ENCODE measurements at regions not wholly inside any gene's neighbourhood (a gene's known extent, or its start where the extent isn't known, plus 50 kb on each side); places are given as distances from the start of the nearest gene placed in this dataset.

GRCh38 chr5:1748271-1748670 is 51.4 kb downstream of the MRPL36 start:
- Histone ChIP-seq H3K27me3 (ENCODE audit: control insufficient read depth in 1 of 2, insufficient read depth in 2 of 2, low read length in 2 of 2) (no peaks in the 10 kb centered on the region), H3K9me3 (ENCODE audit: control insufficient read depth in 2 of 2, insufficient read depth in 1 of 2, low read depth in 1 of 2, low read length in 1 of 2) (peaks cover 0 to 7% of the 10 kb centered on the region in 2 donors)
- WGBS, 2 donors: 88 to 89% methylated on average over 12 of the region's 12 CpGs

GRCh38 chr5:1747803-1748085 is 51.9 kb downstream of the MRPL36 start:
- no peak overlapping the region for H3K4me3 ChIP-seq (ENCODE audit: low read depth in 1 of 2, low read length in 2 of 2)
- 86 to 87% methylated on average over 5 of the region's 5 CpGs for WGBS, 2 donors

More at GRCh38 chr5:1748271-1748670, 51.4 kb downstream of the MRPL36 start:
- no peaks in the 10 kb centered on the region for H3K4me1 ChIP-seq (ENCODE audit: control insufficient read depth in 2 of 2, insufficient read depth in 2 of 2, low read length in 1 of 2)
- H3K36me3 ChIP-seq (ENCODE audit: control insufficient read depth in 2 of 2, insufficient read depth in 2 of 2, low read length in 1 of 2): no peaks in the 10 kb centered on the region
- H3K4me3 ChIP-seq (ENCODE audit: low read depth in 1 of 2, low read length in 2 of 2): no peak overlapping the region
- H3K27ac ChIP-seq (ENCODE audit: low read depth in 2 of 2, low read length in 1 of 2): no peak overlapping the region

GRCh38 chr5:1747079-1747802 is 52.4 kb downstream of the MRPL36 start:
- WGBS, 2 donors: 83% methylated on average over 24 of the region's 24 CpGs
- H3K27me3 ChIP-seq (ENCODE audit: control insufficient read depth in 1 of 2, insufficient read depth in 2 of 2, low read length in 2 of 2): no peaks in the 10 kb centered on the region

More at GRCh38 chr5:1747803-1748085, 51.9 kb downstream of the MRPL36 start:
- Histone ChIP-seq H3K4me1 (ENCODE audit: control insufficient read depth in 2 of 2, insufficient read depth in 2 of 2, low read length in 1 of 2) (no peaks in the 10 kb centered on the region), H3K27ac (ENCODE audit: low read depth in 2 of 2, low read length in 1 of 2) (no peak overlapping the region), H3K9me3 (ENCODE audit: control insufficient read depth in 2 of 2, insufficient read depth in 1 of 2, low read depth in 1 of 2, low read length in 1 of 2) (peaks cover 0 to 7% of the 10 kb centered on the region in 2 donors), H3K36me3 (ENCODE audit: control insufficient read depth in 2 of 2, insufficient read depth in 2 of 2, low read length in 1 of 2) (no peaks in the 10 kb centered on the region), H3K27me3 (ENCODE audit: control insufficient read depth in 1 of 2, insufficient read depth in 2 of 2, low read length in 2 of 2) (no peaks in the 10 kb centered on the region)

GRCh38 chr5:1746371-1747078 is 53.1 kb downstream of the MRPL36 start:
- 90 to 92% methylated on average over 62 to 63 of the region's 63 CpGs for WGBS, 2 donors
- H3K36me3 ChIP-seq (ENCODE audit: control insufficient read depth in 2 of 2, insufficient read depth in 2 of 2, low read length in 1 of 2): no peaks in the 10 kb centered on the region
- no peaks in the 10 kb centered on the region for H3K4me1 ChIP-seq (ENCODE audit: control insufficient read depth in 2 of 2, insufficient read depth in 2 of 2, low read length in 1 of 2)
- no peak overlapping the region for H3K27ac ChIP-seq (ENCODE audit: low read depth in 2 of 2, low read length in 1 of 2)
- no peaks in the 10 kb centered on the region for H3K27me3 ChIP-seq (ENCODE audit: control insufficient read depth in 1 of 2, insufficient read depth in 2 of 2, low read length in 2 of 2)
- no peak overlapping the region for H3K4me3 ChIP-seq (ENCODE audit: low read depth in 1 of 2, low read length in 2 of 2)
- H3K9me3 ChIP-seq (ENCODE audit: control insufficient read depth in 2 of 2, insufficient read depth in 1 of 2, low read depth in 1 of 2, low read length in 1 of 2): peaks cover 0 to 7% of the 10 kb centered on the region in 2 donors

More at GRCh38 chr5:1747079-1747802, 52.4 kb downstream of the MRPL36 start:
- Histone ChIP-seq H3K36me3 (ENCODE audit: control insufficient read depth in 2 of 2, insufficient read depth in 2 of 2, low read length in 1 of 2) (no peaks in the 10 kb centered on the region), H3K27ac (ENCODE audit: low read depth in 2 of 2, low read length in 1 of 2) (no peak overlapping the region), H3K4me3 (ENCODE audit: low read depth in 1 of 2, low read length in 2 of 2) (no peak overlapping the region), H3K4me1 (ENCODE audit: control insufficient read depth in 2 of 2, insufficient read depth in 2 of 2, low read length in 1 of 2) (no peaks in the 10 kb centered on the region), H3K9me3 (ENCODE audit: control insufficient read depth in 2 of 2, insufficient read depth in 1 of 2, low read depth in 1 of 2, low read length in 1 of 2) (peaks cover 0 to 7% of the 10 kb centered on the region in 2 donors)

GRCh38 chr5:1745796-1746370 is 53.8 kb downstream of the MRPL36 start:
- H3K4me1 ChIP-seq (ENCODE audit: control insufficient read depth in 2 of 2, insufficient read depth in 2 of 2, low read length in 1 of 2): no peaks in the 10 kb centered on the region
- H3K27me3 ChIP-seq (ENCODE audit: control insufficient read depth in 1 of 2, insufficient read depth in 2 of 2, low read length in 2 of 2): no peaks in the 10 kb centered on the region
- 85 to 87% methylated on average over 23 to 29 of the region's 29 CpGs for WGBS, 2 donors
- H3K4me3 ChIP-seq (ENCODE audit: low read depth in 1 of 2, low read length in 2 of 2): no peak overlapping the region
- H3K9me3 ChIP-seq (ENCODE audit: control insufficient read depth in 2 of 2, insufficient read depth in 1 of 2, low read depth in 1 of 2, low read length in 1 of 2): peaks cover 0 to 7% of the 10 kb centered on the region in 2 donors
- no peak overlapping the region for H3K27ac ChIP-seq (ENCODE audit: low read depth in 2 of 2, low read length in 1 of 2)
- no peaks in the 10 kb centered on the region for H3K36me3 ChIP-seq (ENCODE audit: control insufficient read depth in 2 of 2, insufficient read depth in 2 of 2, low read length in 1 of 2)

- no peak overlapping the region for H3K4me3 ChIP-seq (ENCODE audit: low read depth in 1 of 2, low read length in 2 of 2)
- H3K36me3 ChIP-seq (ENCODE audit: control insufficient read depth in 2 of 2, insufficient read depth in 2 of 2, low read length in 1 of 2): no peaks in the 10 kb centered on the region
- 78% methylated on average over 30 of the region's 30 CpGs for whole genome bisulfite sequencing, 2 donors
- H3K27me3 ChIP-seq (ENCODE audit: control insufficient read depth in 1 of 2, insufficient read depth in 2 of 2, low read length in 2 of 2): no peaks in the 10 kb centered on the region
- H3K27ac ChIP-seq (ENCODE audit: low read depth in 2 of 2, low read length in 1 of 2): no peak overlapping the region
- peaks cover 0 to 7% of the 10 kb centered on the region in 2 donors for H3K9me3 ChIP-seq (ENCODE audit: control insufficient read depth in 2 of 2, insufficient read depth in 1 of 2, low read depth in 1 of 2, low read length in 1 of 2)
- H3K4me1 ChIP-seq (ENCODE audit: control insufficient read depth in 2 of 2, insufficient read depth in 2 of 2, low read length in 1 of 2): no peaks in the 10 kb centered on the region
Measured at GRCh38 chr5:1745123-1745795, 54.4 kb downstream of the MRPL36 start.

GRCh38 chr5:1744393-1745122 is 55.1 kb downstream of the MRPL36 start:
- peaks cover 0 to 7% of the 10 kb centered on the region in 2 donors for H3K9me3 ChIP-seq (ENCODE audit: control insufficient read depth in 2 of 2, insufficient read depth in 1 of 2, low read depth in 1 of 2, low read length in 1 of 2)
- no peak overlapping the region for H3K4me3 ChIP-seq (ENCODE audit: low read depth in 1 of 2, low read length in 2 of 2)
- WGBS, 2 donors: 84 to 87% methylated on average over 21 of the region's 21 CpGs
- no peaks in the 10 kb centered on the region for H3K4me1 ChIP-seq (ENCODE audit: control insufficient read depth in 2 of 2, insufficient read depth in 2 of 2, low read length in 1 of 2)
- no peak overlapping the region for H3K27ac ChIP-seq (ENCODE audit: low read depth in 2 of 2, low read length in 1 of 2)
- no peaks in the 10 kb centered on the region for H3K27me3 ChIP-seq (ENCODE audit: control insufficient read depth in 1 of 2, insufficient read depth in 2 of 2, low read length in 2 of 2)
- no peaks in the 10 kb centered on the region for H3K36me3 ChIP-seq (ENCODE audit: control insufficient read depth in 2 of 2, insufficient read depth in 2 of 2, low read length in 1 of 2)

GRCh38 chr5:1743769-1744085 is 55.9 kb downstream of the MRPL36 start:
- Histone ChIP-seq H3K4me1 (ENCODE audit: control insufficient read depth in 2 of 2, insufficient read depth in 2 of 2, low read length in 1 of 2) (no peaks in the 10 kb centered on the region), H3K36me3 (ENCODE audit: control insufficient read depth in 2 of 2, insufficient read depth in 2 of 2, low read length in 1 of 2) (no peaks in the 10 kb centered on the region), H3K4me3 (ENCODE audit: low read depth in 1 of 2, low read length in 2 of 2) (no peak overlapping the region), H3K27ac (ENCODE audit: low read depth in 2 of 2, low read length in 1 of 2) (no peak overlapping the region), H3K27me3 (ENCODE audit: control insufficient read depth in 1 of 2, insufficient read depth in 2 of 2, low read length in 2 of 2) (peaks cover 0 to 2% of the 10 kb centered on the region in 2 donors), H3K9me3 (ENCODE audit: control insufficient read depth in 2 of 2, insufficient read depth in 1 of 2, low read depth in 1 of 2, low read length in 1 of 2) (peaks cover 0 to 7% of the 10 kb centered on the region in 2 donors)
- WGBS, 2 donors: 49 to 53% methylated on average over 5 of the region's 5 CpGs

All from esophagus (tissue), 2 donors.